ENCODE measurements at regions not wholly inside any gene's neighbourhood (a gene's known extent, or its start where the extent isn't known, plus 50 kb on each side); places are given as distances from the start of the nearest gene placed in this dataset.
"Not testable (repeated sequence)": the region's sequence is repeated elsewhere in the genome, so short reads cannot be mapped to it uniquely, and the experiment has no call there.

DNA sequence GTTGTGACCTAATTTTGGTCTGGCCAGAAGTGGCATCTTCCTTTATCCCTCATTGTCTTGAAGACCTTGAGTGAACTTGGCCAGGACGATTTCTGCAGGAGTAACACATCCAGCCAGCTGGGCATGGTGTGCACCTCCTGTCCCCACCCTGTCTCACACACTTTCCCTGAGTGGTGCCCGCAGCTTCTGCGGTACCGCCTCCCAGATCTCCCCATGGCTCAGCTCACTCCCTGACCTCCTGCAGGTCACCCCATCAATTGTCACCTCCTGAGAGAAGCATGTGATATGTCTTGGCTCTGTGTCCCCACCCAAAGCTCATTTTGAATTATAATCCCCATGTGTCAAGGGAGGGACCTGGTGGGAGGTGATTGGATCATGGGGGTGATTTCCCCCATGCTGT lies 50.2 kb upstream of the TP53I11 start:
- Histone ChIP-seq H3K9me3 (ENCODE audit: control insufficient read depth, low read length) (no peaks in the 10 kb centered on the region), H3K4me1 (ENCODE audit: control insufficient read depth, insufficient read depth, low read length) (peaks cover 10% of the 10 kb centered on the region), H3K27me3 (ENCODE audit: control insufficient read depth, insufficient read depth, low read length) (no peaks in the 10 kb centered on the region), H3K36me3 (ENCODE audit: control insufficient read depth, insufficient read depth, low read length) (no peaks in the 10 kb centered on the region), H3K4me3 (ENCODE audit: low read length) (no peak overlapping the region), H3K9ac (ENCODE audit: low read length) (no peak overlapping the region)

DNA sequence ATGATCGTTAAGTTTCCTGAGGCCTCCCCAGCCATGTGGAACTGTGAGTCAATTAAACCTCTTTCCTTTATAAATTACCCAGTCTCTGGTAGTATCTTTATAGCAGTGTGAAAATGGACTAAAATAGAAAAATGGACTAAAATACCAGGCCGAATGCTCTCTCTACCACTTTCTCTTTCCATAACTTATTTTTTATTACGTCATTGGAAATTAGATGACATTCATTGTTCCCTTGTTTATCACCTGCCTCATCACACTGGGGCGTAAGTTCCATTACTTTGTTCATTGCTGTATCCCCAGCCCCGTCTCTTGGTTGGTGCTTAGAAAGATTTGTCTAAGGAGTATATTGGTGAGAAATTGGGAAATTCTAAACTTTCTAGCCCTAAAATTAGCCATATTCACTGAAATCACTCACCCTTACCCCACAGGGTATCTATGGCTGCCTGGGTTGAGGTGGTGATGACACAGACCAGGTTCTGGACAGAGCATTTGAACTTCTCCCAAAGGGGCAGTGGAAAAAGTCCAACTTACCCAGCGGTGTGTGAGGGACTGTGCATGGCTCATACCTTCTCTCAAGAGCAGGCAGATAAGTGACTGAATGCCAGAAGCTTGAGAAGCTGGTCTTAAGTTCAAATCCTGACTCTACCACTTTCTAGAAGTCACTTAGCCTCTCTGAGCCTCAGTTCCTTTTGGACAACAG lies 50.9 kb upstream of the TP53I11 start:
- Histone ChIP-seq H3K36me3 (ENCODE audit: control insufficient read depth, insufficient read depth, low read length) (no peaks in the 10 kb centered on the region), H3K4me1 (ENCODE audit: control insufficient read depth, insufficient read depth, low read length) (peaks cover 10% of the 10 kb centered on the region), H3K27me3 (ENCODE audit: control insufficient read depth, insufficient read depth, low read length) (no peaks in the 10 kb centered on the region), H3K4me3 (ENCODE audit: low read length) (no peak overlapping the region), H3K9ac (ENCODE audit: low read length) (no peak overlapping the region), H3K9me3 (ENCODE audit: control insufficient read depth, low read length) (no peaks in the 10 kb centered on the region)

DNA sequence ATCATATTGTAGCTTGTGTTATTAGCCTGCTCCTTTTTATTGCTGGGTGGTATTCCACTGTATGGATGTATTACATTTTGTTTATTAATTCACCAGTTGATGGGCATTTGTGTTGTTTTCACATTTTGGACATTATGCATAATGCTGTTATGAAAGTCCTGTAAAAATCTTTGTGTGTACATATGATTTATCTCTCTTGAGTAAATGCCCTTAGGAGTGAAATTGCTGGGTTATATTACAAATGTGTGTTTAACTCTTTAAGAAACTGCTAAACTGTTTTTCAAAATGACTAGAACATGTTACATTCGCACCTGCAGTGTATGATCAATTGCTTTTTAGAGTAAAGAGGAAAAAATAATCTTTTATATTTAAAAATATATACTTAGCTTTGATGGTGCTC lies 54.4 kb upstream of the TP53I11 start:
- Histone ChIP-seq H3K4me3 (ENCODE audit: low read length) (no peak overlapping the region), H3K27me3 (ENCODE audit: control insufficient read depth, insufficient read depth, low read length) (no peaks in the 10 kb centered on the region), H3K9me3 (ENCODE audit: control insufficient read depth, low read length) (no peaks in the 10 kb centered on the region), H3K9ac (ENCODE audit: low read length) (no peak overlapping the region), H3K36me3 (ENCODE audit: control insufficient read depth, insufficient read depth, low read length) (no peaks in the 10 kb centered on the region), H3K4me1 (ENCODE audit: control insufficient read depth, insufficient read depth, low read length) (no peaks in the 10 kb centered on the region)

DNA sequence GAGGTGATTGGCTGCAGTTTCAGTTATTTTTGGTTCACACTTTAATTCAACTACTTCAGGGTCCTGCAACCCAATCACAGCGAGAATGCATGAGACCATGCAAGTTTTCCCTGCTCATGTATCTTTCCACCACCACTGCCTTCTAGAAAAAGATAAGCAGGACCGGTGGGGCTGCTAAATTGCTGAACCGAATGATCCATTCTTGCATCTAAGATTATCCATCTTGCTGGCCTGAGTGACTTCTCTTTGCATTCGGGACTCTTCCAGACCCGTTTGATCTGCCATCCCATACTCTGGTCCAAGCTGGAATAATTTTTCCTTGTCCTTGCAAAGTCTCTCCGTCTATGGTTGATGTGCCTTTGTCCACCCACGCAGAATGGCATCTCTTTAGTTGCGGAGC lies 56.3 kb upstream of the TP53I11 start:
- Histone ChIP-seq H3K4me1 (ENCODE audit: control insufficient read depth, insufficient read depth, low read length) (no peaks in the 10 kb centered on the region), H3K27me3 (ENCODE audit: control insufficient read depth, insufficient read depth, low read length) (no peaks in the 10 kb centered on the region), H3K4me3 (ENCODE audit: low read length) (no peak overlapping the region), H3K9ac (ENCODE audit: low read length) (no peak overlapping the region), H3K36me3 (ENCODE audit: control insufficient read depth, insufficient read depth, low read length) (no peaks in the 10 kb centered on the region), H3K9me3 (ENCODE audit: control insufficient read depth, low read length) (no peaks in the 10 kb centered on the region)

DNA sequence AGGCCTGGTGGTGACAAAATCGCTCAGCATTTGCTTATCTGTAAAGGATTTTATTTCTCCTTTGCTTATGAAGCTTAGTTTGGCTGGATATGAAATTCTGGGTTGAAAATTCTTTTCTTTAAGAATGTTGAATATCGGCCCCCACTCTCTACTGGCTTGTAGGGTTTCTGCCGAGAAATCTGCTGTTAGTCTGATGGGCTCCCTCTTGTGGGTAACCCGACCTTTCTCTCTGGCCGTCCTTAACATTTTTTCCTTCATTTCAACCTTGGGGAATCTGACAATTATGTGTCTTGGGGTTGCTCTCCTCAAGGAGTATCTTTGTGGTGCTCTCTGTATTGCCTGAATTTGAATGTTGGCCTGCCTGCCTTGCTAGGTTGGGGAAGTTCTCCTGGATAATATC lies 65.3 kb upstream of the TP53I11 start:
- H3K4me3 ChIP-seq (ENCODE audit: low read length); H3K36me3 ChIP-seq (ENCODE audit: control insufficient read depth, insufficient read depth, low read length); H3K9ac ChIP-seq (ENCODE audit: low read length); H3K4me1 ChIP-seq (ENCODE audit: control insufficient read depth, insufficient read depth, low read length); H3K9me3 ChIP-seq (ENCODE audit: control insufficient read depth, low read length); H3K27me3 ChIP-seq (ENCODE audit: control insufficient read depth, insufficient read depth, low read length): not testable (repeated sequence)

DNA sequence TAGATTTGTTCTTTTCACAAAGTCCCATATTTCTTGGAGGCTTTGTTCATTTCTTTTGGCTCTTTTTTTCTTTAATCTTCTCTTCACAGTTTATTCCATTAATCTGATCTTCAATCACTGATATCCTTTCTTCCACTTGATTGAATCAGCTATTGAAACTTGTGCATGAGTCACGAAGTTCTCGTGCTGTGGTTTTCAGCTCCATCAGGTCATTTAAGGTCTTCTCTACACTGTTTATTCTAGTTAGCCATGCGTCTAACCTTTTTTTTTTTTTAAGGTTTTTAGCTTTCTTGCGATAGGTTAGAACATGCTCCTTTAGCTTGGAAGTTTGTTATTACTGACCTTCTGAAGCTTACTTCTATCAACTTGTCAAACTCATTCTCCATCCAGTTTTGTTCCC lies 65.8 kb upstream of the TP53I11 start:
- H3K4me1 ChIP-seq (ENCODE audit: control insufficient read depth, insufficient read depth, low read length); H3K36me3 ChIP-seq (ENCODE audit: control insufficient read depth, insufficient read depth, low read length); H3K4me3 ChIP-seq (ENCODE audit: low read length); H3K9ac ChIP-seq (ENCODE audit: low read length); H3K27me3 ChIP-seq (ENCODE audit: control insufficient read depth, insufficient read depth, low read length); H3K9me3 ChIP-seq (ENCODE audit: control insufficient read depth, low read length): not testable (repeated sequence)

DNA sequence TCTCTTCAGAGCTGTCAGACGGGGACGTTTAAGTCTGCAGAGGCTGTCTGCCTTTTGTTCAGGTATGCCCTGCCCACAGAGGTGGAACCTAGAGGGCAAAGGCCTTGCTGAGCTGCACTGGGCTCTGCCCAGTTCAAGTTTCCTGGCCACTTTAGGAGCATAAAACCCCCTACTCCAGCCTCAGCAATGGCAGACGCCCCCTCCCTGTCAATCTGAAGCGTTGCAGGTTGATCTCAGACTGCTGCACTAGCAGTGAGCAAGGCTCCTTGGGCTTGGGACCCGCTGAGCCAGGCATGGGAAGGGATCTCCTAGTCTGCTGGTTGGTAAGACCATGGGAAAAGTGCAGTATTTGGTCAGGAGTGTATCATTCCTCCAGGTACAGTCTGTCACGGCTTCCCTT lies 66.6 kb upstream of the TP53I11 start:
- H3K9ac ChIP-seq (ENCODE audit: low read length) = no peak overlapping the region

DNA sequence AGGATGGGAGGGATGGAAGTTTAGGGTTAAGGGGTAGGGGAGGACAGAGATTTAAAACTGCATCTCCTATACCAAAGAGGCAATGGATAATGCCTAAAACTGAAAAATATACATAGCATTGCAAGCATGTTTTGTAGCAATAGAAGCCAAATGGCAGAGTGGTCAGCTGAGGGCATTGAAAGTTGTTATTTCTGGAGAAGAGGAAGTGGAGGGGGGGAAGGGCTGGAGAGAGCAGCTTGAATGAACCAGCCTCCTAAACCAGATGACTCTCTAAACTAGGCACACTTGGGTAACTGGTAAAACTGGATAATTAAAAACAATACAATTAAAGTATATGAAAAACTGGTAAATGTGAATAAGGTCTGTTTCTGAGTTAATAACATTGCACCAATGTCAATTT lies 70.3 kb upstream of the TP53I11 start:
- Histone ChIP-seq H3K4me1 (ENCODE audit: control insufficient read depth, insufficient read depth, low read length) (peaks cover 13% of the 10 kb centered on the region), H3K4me3 (ENCODE audit: low read length) (no peak overlapping the region), H3K9me3 (ENCODE audit: control insufficient read depth, low read length) (no peaks in the 10 kb centered on the region), H3K27me3 (ENCODE audit: control insufficient read depth, insufficient read depth, low read length) (no peaks in the 10 kb centered on the region), H3K9ac (ENCODE audit: low read length) (no peak overlapping the region), H3K36me3 (ENCODE audit: control insufficient read depth, insufficient read depth, low read length) (no peaks in the 10 kb centered on the region)

More for the DNA sequence above, 66.6 kb upstream of the TP53I11 start:
- Histone ChIP-seq H3K4me1 (ENCODE audit: control insufficient read depth, insufficient read depth, low read length) (peaks cover 8% of the 10 kb centered on the region), H3K27me3 (ENCODE audit: control insufficient read depth, insufficient read depth, low read length) (no peaks in the 10 kb centered on the region), H3K4me3 (ENCODE audit: low read length) (no peak overlapping the region), H3K9me3 (ENCODE audit: control insufficient read depth, low read length) (no peaks in the 10 kb centered on the region), H3K36me3 (ENCODE audit: control insufficient read depth, insufficient read depth, low read length) (no peaks in the 10 kb centered on the region)

DNA sequence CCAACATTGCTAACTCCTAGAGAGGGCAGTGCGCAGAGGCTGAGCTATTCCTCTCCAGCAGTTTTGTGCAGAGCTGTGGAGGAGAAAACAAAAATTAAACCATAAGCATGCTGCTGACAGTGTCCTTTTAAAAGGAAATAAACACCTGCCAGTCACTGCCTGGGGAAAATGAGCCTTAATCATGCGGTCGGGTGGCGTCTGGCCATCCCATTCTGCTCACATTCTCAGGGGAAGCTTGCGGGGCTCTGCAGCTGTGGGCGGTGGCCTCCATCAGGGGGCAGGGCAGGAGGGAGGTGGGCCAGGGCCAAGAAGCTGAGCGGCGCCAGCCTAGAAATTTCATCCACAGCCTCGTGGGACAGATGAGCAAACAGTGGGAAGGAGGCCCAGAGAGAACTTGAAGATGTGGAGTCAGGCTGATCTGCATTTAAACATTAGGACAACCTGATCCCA lies 71.0 kb upstream of the TP53I11 start:
- H3K9ac ChIP-seq (ENCODE audit: low read length) = no peak overlapping the region
- no peak overlapping the region for H3K4me3 ChIP-seq (ENCODE audit: low read length)
- no peaks in the 10 kb centered on the region for H3K27me3 ChIP-seq (ENCODE audit: control insufficient read depth, insufficient read depth, low read length)
- no peaks in the 10 kb centered on the region for H3K36me3 ChIP-seq (ENCODE audit: control insufficient read depth, insufficient read depth, low read length)
- no peaks in the 10 kb centered on the region for H3K9me3 ChIP-seq (ENCODE audit: control insufficient read depth, low read length)
- peaks cover 15% of the 10 kb centered on the region for H3K4me1 ChIP-seq (ENCODE audit: control insufficient read depth, insufficient read depth, low read length)

DNA sequence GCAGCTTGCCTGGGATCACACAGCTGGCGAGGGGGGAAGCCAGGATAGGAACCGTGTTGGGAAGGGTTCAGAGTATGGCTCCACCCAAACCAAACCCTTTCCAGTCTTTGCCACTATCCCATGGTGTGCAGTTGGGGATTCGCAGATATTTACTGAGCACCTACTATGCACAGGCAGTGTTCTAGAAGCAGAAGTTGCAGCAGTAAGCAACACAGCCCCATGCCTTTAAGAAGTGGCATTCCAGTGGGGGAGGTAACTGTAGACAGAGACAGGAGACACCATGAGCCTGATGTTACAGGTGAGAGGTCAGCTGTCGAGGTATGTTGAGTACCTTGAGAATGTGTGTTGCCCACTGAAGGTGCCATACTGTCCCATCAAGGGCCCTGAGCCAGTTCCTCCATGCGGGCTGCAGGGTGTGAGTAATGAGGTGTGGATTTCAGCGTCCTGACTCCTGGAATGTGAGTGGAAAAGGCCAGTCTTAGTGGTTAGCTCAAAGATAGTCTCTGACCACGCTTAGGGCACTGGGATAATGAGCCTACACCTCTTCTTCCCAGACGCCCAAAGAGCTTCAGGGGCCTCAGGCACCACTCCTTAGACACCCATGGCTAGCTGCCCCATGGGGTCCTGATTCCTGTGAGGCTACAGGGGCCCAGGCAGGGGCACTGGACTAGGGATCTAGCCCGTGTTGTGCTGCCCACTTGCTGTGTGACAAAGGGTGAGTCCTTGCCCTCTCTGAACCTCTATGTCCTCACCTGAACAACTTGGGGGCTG lies 71.8 kb upstream of the TP53I11 start:
- no peak overlapping the region for H3K4me3 ChIP-seq (ENCODE audit: low read length)
- no peaks in the 10 kb centered on the region for H3K27me3 ChIP-seq (ENCODE audit: control insufficient read depth, insufficient read depth, low read length)
- H3K36me3 ChIP-seq (ENCODE audit: control insufficient read depth, insufficient read depth, low read length) = no peaks in the 10 kb centered on the region
- H3K9ac ChIP-seq (ENCODE audit: low read length) = no peak overlapping the region
- no peaks in the 10 kb centered on the region for H3K9me3 ChIP-seq (ENCODE audit: control insufficient read depth, low read length)
- H3K4me1 ChIP-seq (ENCODE audit: control insufficient read depth, insufficient read depth, low read length) = peaks cover 10% of the 10 kb centered on the region

DNA sequence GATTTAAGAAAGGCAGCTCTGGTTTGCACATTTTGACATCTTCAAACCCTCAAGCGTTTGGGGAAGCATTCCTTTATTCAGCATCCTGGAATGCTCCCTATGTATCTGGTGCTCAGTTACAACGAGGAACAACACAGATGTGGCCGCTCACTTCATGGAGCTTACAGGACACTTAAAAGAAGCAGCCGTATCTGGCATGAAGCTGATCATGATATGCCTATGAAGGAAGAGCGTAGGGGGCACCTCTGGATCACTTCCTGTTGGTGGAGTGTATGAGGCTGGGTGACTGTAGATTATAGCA lies 72.3 kb upstream of the TP53I11 start:
- no peak overlapping the region for H3K9ac ChIP-seq (ENCODE audit: low read length)
- no peaks in the 10 kb centered on the region for H3K27me3 ChIP-seq (ENCODE audit: control insufficient read depth, insufficient read depth, low read length)
- H3K4me3 ChIP-seq (ENCODE audit: low read length) = no peak overlapping the region

DNA sequence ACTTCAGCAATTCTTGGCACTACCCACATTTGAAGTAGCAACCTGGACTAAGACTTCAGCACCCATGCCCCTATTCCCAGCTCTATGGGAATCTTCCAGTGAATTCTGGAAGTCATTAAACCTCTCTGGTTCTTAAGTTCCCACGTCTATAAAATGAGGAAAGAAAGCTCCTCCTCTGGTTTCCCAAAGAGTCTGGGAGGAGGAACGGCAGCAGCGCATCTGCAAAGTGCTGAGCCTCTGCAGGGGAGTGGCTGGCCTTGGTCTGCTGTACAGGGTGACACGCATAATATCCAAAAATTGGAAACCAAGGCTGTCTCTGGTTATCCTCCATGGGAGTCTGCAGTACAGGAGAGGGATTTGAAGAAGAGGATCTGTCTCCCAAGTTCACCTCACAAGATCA lies 73.6 kb upstream of the TP53I11 start:
- H3K4me1 ChIP-seq (ENCODE audit: control insufficient read depth, insufficient read depth, low read length) = peaks cover 10% of the 10 kb centered on the region
- H3K9me3 ChIP-seq (ENCODE audit: control insufficient read depth, low read length) = no peaks in the 10 kb centered on the region
- H3K36me3 ChIP-seq (ENCODE audit: control insufficient read depth, insufficient read depth, low read length) = no peaks in the 10 kb centered on the region
- H3K27me3 ChIP-seq (ENCODE audit: control insufficient read depth, insufficient read depth, low read length) = no peaks in the 10 kb centered on the region
- no peak overlapping the region for H3K4me3 ChIP-seq (ENCODE audit: low read length)
- no peak overlapping the region for H3K9ac ChIP-seq (ENCODE audit: low read length)

More for the DNA sequence above, 72.3 kb upstream of the TP53I11 start:
- Histone ChIP-seq H3K9me3 (ENCODE audit: control insufficient read depth, low read length) (no peaks in the 10 kb centered on the region), H3K36me3 (ENCODE audit: control insufficient read depth, insufficient read depth, low read length) (no peaks in the 10 kb centered on the region), H3K4me1 (ENCODE audit: control insufficient read depth, insufficient read depth, low read length) (peaks cover 10% of the 10 kb centered on the region)
